Epithelial cell of esophagus (primary cell): ENCODE measurements at regions not wholly inside any gene's neighbourhood (a gene's known extent, or its start where the extent isn't known, plus 50 kb on each side); places are given as distances from the start of the nearest gene placed in this dataset.
A peak's percentile ranks its signal among the peaks of the same experiment; 100 is the strongest.
"Not testable (repeated sequence)": the region's sequence is repeated elsewhere in the genome, so short reads cannot be mapped to it uniquely, and the experiment has no call there.

Source experiments
- DNase-seq: peaks from one replicate; pipeline ENCODE4 v3.0.0; 2010; ENCODE audit warnings: low read depth
- H3K4me3 ChIP-seq: 2 replicates; pipeline ENCODE4 v1.5.1; 2011; ENCODE audit warnings: mild to moderate bottlenecking, low read length, control low read depth
- CTCF ChIP-seq: IDR thresholded peaks from 2 replicates; pipeline ENCODE4 v1.5.1; 2011; ENCODE audit warnings: low read depth, mild to moderate bottlenecking, low read length, control low read depth, inconsistent platforms; ENCODE audit not compliant: insufficient read depth; ENCODE audit errors: missing control alignments

- no peak for TF ChIP-seq CTCF
- DNase-seq, result no peak
- no peak overlapping the region for H3K4me3 ChIP-seq
These were observed 167.7 kb upstream of the KCTD7 start for GRCh38 chr7:66460921-66461361.

- H3K4me3 ChIP-seq, DNase-seq: not testable (repeated sequence)
These were observed 167.3 kb upstream of the KCTD7 start for GRCh38 chr7:66461397-66461796.

GRCh38 chr7:66462831-66463230 lies 165.8 kb upstream of the KCTD7 start:
- not testable (repeated sequence) for DNase-seq, H3K4me3 ChIP-seq

- H3K4me3 ChIP-seq, result no peak overlapping the region
- DNase-seq, result no peak
- TF ChIP-seq CTCF, result no peak
These were observed 164.6 kb upstream of the KCTD7 start for GRCh38 chr7:66464059-66464458.

GRCh38 chr7:66466081-66466600 lies 162.5 kb upstream of the KCTD7 start:
- H3K4me3 ChIP-seq, result no peak overlapping the region
- no peak for DNase-seq
- no peak for TF ChIP-seq CTCF

GRCh38 chr7:66467887-66468286 lies 160.8 kb upstream of the KCTD7 start:
- DNase-seq, result no peak
- TF ChIP-seq CTCF, result no peak
- H3K4me3 ChIP-seq, result no peak overlapping the region

- DNase-seq, result not testable (repeated sequence)
These were observed 155.6 kb upstream of the KCTD7 start for GRCh38 chr7:66473064-66473463.

GRCh38 chr7:66474441-66474840 lies 154.2 kb upstream of the KCTD7 start:
- no peak for TF ChIP-seq CTCF
- no peak overlapping the region for H3K4me3 ChIP-seq
- DNase-seq, result no peak

More at GRCh38 chr7:66473064-66473463, 155.6 kb upstream of the KCTD7 start:
- H3K4me3 ChIP-seq, result not testable (repeated sequence)

- not testable (repeated sequence) for H3K4me3 ChIP-seq, DNase-seq
These were observed 152.6 kb upstream of the KCTD7 start for GRCh38 chr7:66476056-66476455.

- H3K4me3 ChIP-seq, DNase-seq: not testable (repeated sequence)
These were observed 150.8 kb upstream of the KCTD7 start for GRCh38 chr7:66477822-66478397.

- not testable (repeated sequence) for H3K4me3 ChIP-seq
- DNase-seq, result peak; percentile 75
These were observed 147.5 kb upstream of the KCTD7 start for GRCh38 chr7:66481229-66481628.

- H3K4me3 ChIP-seq, DNase-seq: not testable (repeated sequence)
These were observed 139.6 kb upstream of the KCTD7 start for GRCh38 chr7:66489065-66489464.

GRCh38 chr7:66489741-66490140 lies 138.9 kb upstream of the KCTD7 start:
- DNase-seq, result peak; percentile 80
- H3K4me3 ChIP-seq, result not testable (repeated sequence)

GRCh38 chr7:66490979-66491378 lies 137.7 kb upstream of the KCTD7 start:
- DNase-seq, H3K4me3 ChIP-seq: not testable (repeated sequence)
